GM23338 (cell line): ENCODE measurements at regions not wholly inside any gene's neighbourhood (a gene's known extent, or its start where the extent isn't known, plus 50 kb on each side); places are given as distances from the start of the nearest gene placed in this dataset.

Experiments
- ATAC-seq: fragments of 200-7000 bp; cut with Tn5 transposase; 3 replicates; pipeline ENCODE4 v1.9.1; 2020
- DNase-seq: peaks from one replicate; pipeline ENCODE4 v3.0.0-alpha.2; 2015; ENCODE audit warnings: low spot score
- H2AFZ ChIP-seq: fragments of 200-600 bp; sonication (generic); 2 replicates; pipeline ENCODE4 v1.8.0; 2016; ENCODE audit warnings: antibody characterized with exemption, mild to moderate bottlenecking, moderate library complexity
- H3F3A ChIP-seq: fragments of 200-600 bp; sonication (generic); replicated peaks from 2 replicates; pipeline ENCODE4 v1.8.0; 2017; ENCODE audit warnings: antibody characterized with exemption, mixed run types, low read depth
- H3K27ac ChIP-seq: fragments of 200-600 bp; sonication (generic); 2 replicates; pipeline ENCODE4 v1.6.1; 2016; ENCODE audit warnings: low read depth
- H3K27me3 ChIP-seq: fragments of 200-600 bp; sonication (generic); 2 replicates; pipeline ENCODE4 v1.8.0; 2016; ENCODE audit warnings: mild to moderate bottlenecking, mixed run types, moderate library complexity; ENCODE audit not compliant: insufficient read depth
- H3K36me3 ChIP-seq: fragments of 200-600 bp; sonication (generic); 2 replicates; pipeline ENCODE4 v1.8.0; 2016; ENCODE audit warnings: mild to moderate bottlenecking; ENCODE audit not compliant: insufficient read depth
- H3K4me1 ChIP-seq: fragments of 200-600 bp; sonication (generic); 2 replicates; pipeline ENCODE4 v1.8.0; 2016; ENCODE audit warnings: mild to moderate bottlenecking, moderate library complexity; ENCODE audit not compliant: insufficient read depth
- H3K4me2 ChIP-seq: fragments of 200-600 bp; sonication (generic); 2 replicates; pipeline ENCODE4 v1.7.1; 2017; ENCODE audit warnings: mixed run types
- H3K4me3 ChIP-seq: fragments of 200-600 bp; sonication (generic); 2 replicates; pipeline ENCODE4 v1.6.1; 2016; ENCODE audit warnings: mixed run types
- H3K79me2 ChIP-seq: fragments of 200-600 bp; sonication (generic); replicated peaks from 2 replicates; pipeline ENCODE4 v1.8.0; 2017; ENCODE audit warnings: mild to moderate bottlenecking; ENCODE audit not compliant: insufficient read depth
- H3K9me2 ChIP-seq: fragments of 200-600 bp; sonication (generic); 2 replicates; pipeline ENCODE4 v1.8.0; 2017; ENCODE audit not compliant: insufficient read depth
- H4K20me1 ChIP-seq: fragments of 200-600 bp; sonication (generic); replicated peaks from 2 replicates; pipeline ENCODE4 v1.8.0; 2017; ENCODE audit warnings: mild to moderate bottlenecking; ENCODE audit not compliant: insufficient read depth
- H3K27ac Mint-ChIP-seq: 2 replicates; pipeline ENCODE4 v1.8.0; 2020; ENCODE audit warnings: inconsistent platforms, mild to moderate bottlenecking, moderate library complexity, mixed read lengths
- H3K27me3 Mint-ChIP-seq: 3 replicates; pipeline ENCODE4 v1.8.0; 2022; ENCODE audit warnings: low read depth, mild to moderate bottlenecking, moderate library complexity, mixed read lengths, inconsistent platforms; ENCODE audit not compliant: insufficient read depth, poor library complexity
- H3K36me3 Mint-ChIP-seq: 3 replicates; pipeline ENCODE4 v1.8.0; 2021; ENCODE audit warnings: low read depth, mild to moderate bottlenecking, inconsistent platforms, moderate library complexity, mixed read lengths
- H3K4me1 Mint-ChIP-seq: 3 replicates; pipeline ENCODE4 v1.8.0; 2020; ENCODE audit warnings: mild to moderate bottlenecking, inconsistent platforms, mixed read lengths
- H3K4me3 Mint-ChIP-seq: 3 replicates; pipeline ENCODE4 v1.8.0; 2021; ENCODE audit warnings: moderate library complexity, mild to moderate bottlenecking, inconsistent platforms, mixed read lengths
- H3K9me3 Mint-ChIP-seq: 3 replicates; pipeline ENCODE4 v1.8.0; 2020; ENCODE audit warnings: moderate library complexity, mild to moderate bottlenecking, inconsistent platforms, mixed read lengths
- CREB1 ChIP-seq: fragments of 250-450 bp; sonication (Bioruptor Pico); IDR thresholded peaks from 2 replicates; pipeline ENCODE4 v1.5.0; 2020; ENCODE audit warnings: low read depth, mild to moderate bottlenecking, moderate library complexity
- CTCF ChIP-seq, 2 experiments: fragments of 200-600 bp in 1 of 2; sonication (generic) in 1 of 2; conservative IDR thresholded peaks; 2 replicates each; pipeline versions ENCODE4 v1.5.1 to v1.6.1; 2016 to 2017; ENCODE audit warnings: antibody characterized with exemption in 2 of 2, low read depth in 2 of 2, mild to moderate bottlenecking in 2 of 2, moderate library complexity in 1 of 2
- ETS1 ChIP-seq: IDR thresholded peaks from 2 replicates; pipeline ENCODE4 v1.6.1; 2016; ENCODE audit warnings: antibody characterized with exemption
- EZH2 ChIP-seq: fragments of 200-600 bp; sonication (generic); IDR thresholded peaks from one replicate; pipeline ENCODE4 v1.8.0; 2017; ENCODE audit warnings: antibody characterized with exemption, mild to moderate bottlenecking, low read depth; ENCODE audit not compliant: unreplicated experiment
- EZH2phosphoT487 ChIP-seq: fragments of 200-600 bp; sonication (generic); IDR thresholded peaks from one replicate; pipeline ENCODE4 v1.8.1; 2018; ENCODE audit warnings: antibody characterized with exemption; ENCODE audit not compliant: unreplicated experiment
- JUNB ChIP-seq: IDR thresholded peaks from one replicate; pipeline ENCODE4 v1.6.1; 2016; ENCODE audit warnings: antibody characterized with exemption; ENCODE audit not compliant: unreplicated experiment
- NANOG ChIP-seq: IDR thresholded peaks from 2 replicates; pipeline ENCODE4 v1.6.1; 2016; ENCODE audit warnings: antibody characterized with exemption, borderline replicate concordance
- POLR2AphosphoS5 ChIP-seq: IDR thresholded peaks from 2 replicates; pipeline ENCODE4 v1.6.1; 2016; ENCODE audit warnings: antibody characterized with exemption, low read depth
- REST ChIP-seq: IDR thresholded peaks from one replicate; pipeline ENCODE4 v1.6.1; 2018; ENCODE audit warnings: antibody characterized with exemption; ENCODE audit not compliant: unreplicated experiment
- STAT1 ChIP-seq: IDR thresholded peaks from one replicate; pipeline ENCODE4 v1.6.1; 2016; ENCODE audit warnings: antibody characterized with exemption; ENCODE audit not compliant: unreplicated experiment
- ZNF114 ChIP-seq: fragments of 250-450 bp; sonication (Bioruptor Pico); IDR thresholded peaks from 2 replicates; pipeline ENCODE4 v1.5.0; 2020; ENCODE audit warnings: mild to moderate bottlenecking, moderate library complexity
- ZNF331 ChIP-seq: fragments of 250-450 bp; sonication (Bioruptor Pico); IDR thresholded peaks from 2 replicates; pipeline ENCODE4 v1.5.0; 2020; ENCODE audit warnings: low read depth, mild to moderate bottlenecking, moderate library complexity
- ZNF462 ChIP-seq: fragments of 250-450 bp; sonication (Bioruptor Pico); IDR thresholded peaks from 2 replicates; pipeline ENCODE4 v1.5.0; 2020; ENCODE audit warnings: mild to moderate bottlenecking, moderate library complexity

- no peak overlapping the region for H2AFZ ChIP-seq
- no peaks in the 10 kb centered on the region for H3K36me3 ChIP-seq
- H4K20me1 ChIP-seq, result no peaks in the 10 kb centered on the region
- no peak overlapping the region for H3K27ac ChIP-seq
- no peaks in the 10 kb centered on the region for H3K27me3 ChIP-seq
- H3K4me1 ChIP-seq, result peaks cover 9% of the 10 kb centered on the region; the same call in 1 of the 2 replicates
- no peaks in the 10 kb centered on the region for H3K36me3 Mint-ChIP-seq
- no peak overlapping the region for H3K4me2 ChIP-seq
- H3F3A ChIP-seq, result no peaks in the 10 kb centered on the region
- no peak overlapping the region for H3K4me3 ChIP-seq
- DNase-seq (no peak), ATAC-seq (no peak)
- no peak for TF ChIP-seq ZNF114 (CRISPR knock-in tag)
- TF ChIP-seq POLR2AphosphoS5, result no peak
- no peak for TF ChIP-seq JUNB
- TF ChIP-seq CTCF (conservative IDR thresholded peaks at IDR 0.05; ENCODE audit: low read depth in 2 of 2), result no peak
- no peak for TF ChIP-seq ZNF462 (CRISPR knock-in tag)
- no peak for TF ChIP-seq REST
- TF ChIP-seq STAT1, result no peak
- TF ChIP-seq CREB1 (CRISPR knock-in tag), result no peak
- TF ChIP-seq NANOG, result no peak
- no peak for TF ChIP-seq EZH2phosphoT487
- TF ChIP-seq ETS1, result no peak
- no peak for TF ChIP-seq EZH2
- TF ChIP-seq ZNF331 (CRISPR knock-in tag), result no peak
- no peak overlapping the region for H3K4me3 Mint-ChIP-seq
- H3K9me3 Mint-ChIP-seq, result no peaks in the 10 kb centered on the region; the same call in 2 of the 3 replicates
- H3K27me3 Mint-ChIP-seq, result peaks cover 3% of the 10 kb centered on the region
- peaks cover 16% of the 10 kb centered on the region; the same call in 2 of the 3 replicates for H3K4me1 Mint-ChIP-seq
- H3K79me2 ChIP-seq, result no peaks in the 10 kb centered on the region
- no peak overlapping the region for H3K27ac Mint-ChIP-seq
- H3K9me2 ChIP-seq, result no peaks in the 10 kb centered on the region
Observed at GRCh38 chr2:240288087-240288521, 147.4 kb upstream of the GPC1 start.
